UCSD-AML1 (cell line): ENCODE measurements at regions not wholly inside any gene's neighbourhood (a gene's known extent, or its start where the extent isn't known, plus 50 kb on each side); places are given as distances from the start of the nearest gene placed in this dataset.

Source experiments
- DNase-seq: peaks from one replicate; lab custom pipeline; 2025; ENCODE audit not compliant: unreplicated experiment; lab: John Stamatoyannopoulos, UW

- DNase-seq = no peak
Measured at GRCh38 chr2:175574069-175574468, 392.6 kb upstream of the ATP5MC3 start.

- no peak for DNase-seq
Measured at GRCh38 chr2:175571078-175571653, 389.7 kb upstream of the ATP5MC3 start.

- DNase-seq = no peak
Measured at GRCh38 chr2:175568109-175568730, 386.7 kb upstream of the ATP5MC3 start.

- no peak for DNase-seq
Measured at GRCh38 chr2:175567435-175568061, 386.0 kb upstream of the ATP5MC3 start.

GRCh38 chr2:175560521-175561169 lies 379.1 kb upstream of the ATP5MC3 start:
- no peak for DNase-seq

GRCh38 chr2:175559613-175560012 lies 378.1 kb upstream of the ATP5MC3 start:
- DNase-seq = no peak

- no peak for DNase-seq
Measured at GRCh38 chr2:175557810-175558377, 376.4 kb upstream of the ATP5MC3 start.

GRCh38 chr2:175553910-175554309 lies 372.4 kb upstream of the ATP5MC3 start:
- DNase-seq = no peak

- DNase-seq = peak; percentile 9
Measured at GRCh38 chr2:175552902-175553301, 371.4 kb upstream of the ATP5MC3 start.

- no peak for DNase-seq
Measured at GRCh38 chr2:175540421-175540820, 358.9 kb upstream of the ATP5MC3 start.

- DNase-seq = no peak
Measured at GRCh38 chr2:175539122-175539521, 357.6 kb upstream of the ATP5MC3 start.

GRCh38 chr2:175536059-175536458 lies 354.5 kb upstream of the ATP5MC3 start:
- DNase-seq = no peak

GRCh38 chr2:175535631-175536030 lies 354.1 kb upstream of the ATP5MC3 start:
- DNase-seq = no peak

- DNase-seq = no peak
Measured at GRCh38 chr2:175525975-175526374, 344.5 kb upstream of the ATP5MC3 start.

- no peak for DNase-seq
Measured at GRCh38 chr2:175523001-175523400, 341.5 kb upstream of the ATP5MC3 start.

GRCh38 chr2:175518206-175518605 lies 336.7 kb upstream of the ATP5MC3 start:
- no peak for DNase-seq

GRCh38 chr2:175516555-175516954 lies 335.0 kb upstream of the ATP5MC3 start:
- DNase-seq = no peak

GRCh38 chr2:175500255-175500654 lies 318.7 kb upstream of the ATP5MC3 start:
- DNase-seq = no peak

- DNase-seq = no peak
Measured at GRCh38 chr2:175490360-175490791, 308.9 kb upstream of the ATP5MC3 start.

GRCh38 chr2:175478096-175478768 lies 296.7 kb upstream of the ATP5MC3 start:
- no peak for DNase-seq

GRCh38 chr2:175476948-175477347 lies 295.4 kb upstream of the ATP5MC3 start:
- DNase-seq = no peak
